Right lobe of liver (tissue), 4 donors: ENCODE measurements at regions not wholly inside any gene's neighbourhood (a gene's known extent, or its start where the extent isn't known, plus 50 kb on each side); places are given as distances from the start of the nearest gene placed in this dataset.

ENCODE experiments used
- POLR2A ChIP-seq: fragments of 450-650 bp; IDR thresholded peaks from one replicate; pipeline ENCODE4 v1.6.1; 2017; ENCODE audit warnings: antibody characterized with exemption, mild to moderate bottlenecking
- TF ChIP-seq, protein P1 (sequence below), 4 donors: fragments of 200-600 bp in 3 of 4; fragments of 450-650 bp in 1 of 4; IDR thresholded peaks; one replicate each; pipeline versions ENCODE4 v1.5.1 to v1.8.0; 2016 to 2022; ENCODE audit warnings: antibody characterized with exemption in 4 of 4, mild to moderate bottlenecking in 2 of 4
- donor health status: DM: no; HTN: no; CAD: no.
- donor health status: DM: no; HTN: no; CAD: no.
- donor health status: DM: no; HTN: yes; CAD: no.

- no peak for TF ChIP-seq POLR2A
- TF ChIP-seq, protein P1, sequence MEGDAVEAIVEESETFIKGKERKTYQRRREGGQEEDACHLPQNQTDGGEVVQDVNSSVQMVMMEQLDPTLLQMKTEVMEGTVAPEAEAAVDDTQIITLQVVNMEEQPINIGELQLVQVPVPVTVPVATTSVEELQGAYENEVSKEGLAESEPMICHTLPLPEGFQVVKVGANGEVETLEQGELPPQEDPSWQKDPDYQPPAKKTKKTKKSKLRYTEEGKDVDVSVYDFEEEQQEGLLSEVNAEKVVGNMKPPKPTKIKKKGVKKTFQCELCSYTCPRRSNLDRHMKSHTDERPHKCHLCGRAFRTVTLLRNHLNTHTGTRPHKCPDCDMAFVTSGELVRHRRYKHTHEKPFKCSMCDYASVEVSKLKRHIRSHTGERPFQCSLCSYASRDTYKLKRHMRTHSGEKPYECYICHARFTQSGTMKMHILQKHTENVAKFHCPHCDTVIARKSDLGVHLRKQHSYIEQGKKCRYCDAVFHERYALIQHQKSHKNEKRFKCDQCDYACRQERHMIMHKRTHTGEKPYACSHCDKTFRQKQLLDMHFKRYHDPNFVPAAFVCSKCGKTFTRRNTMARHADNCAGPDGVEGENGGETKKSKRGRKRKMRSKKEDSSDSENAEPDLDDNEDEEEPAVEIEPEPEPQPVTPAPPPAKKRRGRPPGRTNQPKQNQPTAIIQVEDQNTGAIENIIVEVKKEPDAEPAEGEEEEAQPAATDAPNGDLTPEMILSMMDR (IDR thresholded peaks at IDR 0.05), result no peak
These were observed 168.0 kb upstream of the RGMB start for GRCh38 chr5:98605426-98605825.
